Stimulated activated CD4-positive, alpha-beta T cell treated with anti-CD3 and anti-CD28 coated beads, Interleukin-2, amount 100 ng/mL, for 48 hours (primary cell): ENCODE measurements at regions not wholly inside any gene's neighbourhood (a gene's known extent, or its start where the extent isn't known, plus 50 kb on each side); places are given as distances from the start of the nearest gene placed in this dataset.

Source experiments
- DNase-seq, 2 donors: peaks; one replicate each; pipeline ENCODE4 v3.0.0-alpha.2; 2020

DNA sequence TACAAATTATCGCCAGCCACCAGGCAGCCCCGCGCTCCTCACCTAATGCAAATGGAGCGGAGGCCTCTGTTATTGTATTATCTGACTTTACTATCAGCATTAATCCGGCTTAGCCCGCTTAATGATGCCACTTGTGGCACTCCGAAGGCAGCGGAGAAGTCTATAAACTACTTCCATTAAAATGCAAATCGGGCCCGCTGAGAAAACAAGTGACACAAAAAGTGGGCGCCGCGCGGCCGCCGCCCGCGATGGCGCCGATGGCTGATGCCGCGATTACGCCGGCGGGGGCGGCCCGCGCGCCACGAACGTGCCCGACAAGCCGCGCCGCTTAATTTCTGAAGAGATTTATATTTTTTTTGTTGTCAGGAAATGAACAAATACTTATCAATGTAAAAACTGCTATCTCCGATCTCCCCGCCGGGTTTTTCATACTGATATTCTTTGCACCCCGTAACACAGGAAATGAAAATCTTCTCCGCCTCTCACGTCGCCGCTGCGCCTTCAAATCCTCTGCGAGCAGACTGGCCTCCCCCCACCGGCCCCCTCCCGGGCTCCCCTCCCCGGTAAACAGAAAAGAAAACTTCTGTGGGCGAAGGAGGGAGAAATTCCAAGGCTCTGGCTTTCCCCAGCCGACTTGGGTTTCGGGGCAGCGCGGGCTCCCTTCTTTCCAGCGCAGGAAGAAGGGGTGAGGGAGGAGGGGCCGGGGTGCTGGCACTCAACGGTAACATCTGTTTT is 221.8 kb downstream of the INSIG2 start:
- peak; percentile 52 to 66 for DNase-seq

DNA sequence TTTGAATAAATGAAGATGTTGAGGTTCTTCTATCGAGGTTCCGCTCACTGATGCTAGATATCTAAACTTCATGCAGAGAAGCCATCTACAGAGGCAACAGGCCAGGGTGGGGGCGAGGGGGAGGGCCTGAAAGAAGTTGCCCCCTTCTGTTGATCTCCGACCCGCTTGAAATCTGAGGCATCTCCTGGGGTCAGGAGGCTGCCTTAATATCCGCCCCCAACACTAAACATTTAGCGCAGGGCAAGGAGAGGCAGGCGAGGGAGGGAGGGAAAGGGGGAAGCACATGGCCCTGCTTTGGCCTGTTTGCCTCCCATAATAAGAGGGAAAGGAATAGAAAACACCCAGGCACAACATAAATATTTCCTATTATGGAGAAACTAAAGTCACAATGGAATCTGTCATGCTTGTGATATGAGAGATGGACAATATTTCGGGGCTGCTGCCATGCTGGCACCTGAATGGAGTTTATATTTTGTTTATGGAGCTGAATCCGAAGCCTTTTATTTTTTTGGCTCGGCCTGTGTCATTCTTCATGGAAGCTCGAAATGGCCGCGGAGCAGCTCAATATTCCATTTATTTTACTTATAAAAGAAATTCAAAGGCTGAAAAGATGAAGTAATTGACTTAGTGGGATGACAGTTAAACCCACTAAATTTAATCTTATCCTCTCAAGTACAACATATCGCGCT is 221.1 kb downstream of the INSIG2 start:
- DNase-seq = no peak

DNA sequence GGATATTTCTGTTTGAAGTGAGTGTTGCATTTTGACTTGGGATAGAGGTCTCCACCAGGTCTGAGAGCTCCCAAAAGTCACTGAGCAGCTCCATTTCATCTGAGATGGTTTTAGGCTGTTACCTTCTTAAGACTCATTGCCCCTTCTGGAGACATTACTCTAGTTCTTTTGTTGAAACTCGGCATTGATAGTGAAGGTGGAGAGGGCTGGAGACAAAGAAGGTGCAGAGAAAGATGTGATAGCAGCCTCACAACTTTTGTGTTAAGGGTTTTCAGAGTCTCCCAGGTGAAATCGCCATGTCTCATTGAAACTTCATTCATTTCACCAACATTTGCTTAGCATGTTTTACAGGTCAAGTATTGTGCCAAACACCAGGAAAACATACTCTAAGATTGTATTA is 219.6 kb downstream of the INSIG2 start:
- no peak for DNase-seq

DNA sequence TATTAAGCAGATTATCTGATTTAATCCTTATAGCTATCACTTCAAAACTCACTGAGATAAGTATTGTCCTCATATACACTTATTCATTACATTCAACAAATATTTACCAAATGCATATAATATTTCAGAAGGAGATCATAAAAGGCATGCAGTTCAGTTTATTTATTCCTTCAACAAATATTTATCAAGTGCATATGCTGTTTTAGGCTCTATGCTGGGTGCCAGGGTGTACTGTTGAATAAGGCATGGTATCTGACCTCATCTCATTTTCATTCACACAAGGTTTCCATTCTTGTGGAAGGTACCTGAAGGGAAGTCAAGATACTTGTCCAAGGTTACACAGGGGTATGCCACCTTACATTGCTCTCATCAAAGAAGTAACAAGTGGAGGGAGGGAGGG is 213.0 kb downstream of the INSIG2 start:
- no peak for DNase-seq

DNA sequence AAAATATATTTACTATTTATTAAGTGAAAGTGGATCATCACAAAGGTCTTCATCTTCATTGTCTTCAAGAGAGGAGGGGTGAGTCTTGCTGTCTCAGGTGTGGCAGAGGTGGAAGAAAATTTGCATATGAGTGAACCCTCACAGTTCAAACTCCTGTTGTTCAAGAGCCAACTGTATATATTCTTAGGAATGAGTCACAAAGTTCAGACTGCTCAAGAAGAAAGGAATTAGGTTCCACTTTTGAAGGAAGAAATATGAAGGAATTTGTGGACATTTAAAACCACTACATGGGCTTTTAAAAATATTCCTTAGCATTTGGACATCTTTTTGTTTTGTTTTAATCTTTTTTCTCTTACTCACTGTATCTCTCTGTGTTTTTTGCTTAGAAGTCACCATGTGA is 212.6 kb downstream of the INSIG2 start:
- no peak for DNase-seq

DNA sequence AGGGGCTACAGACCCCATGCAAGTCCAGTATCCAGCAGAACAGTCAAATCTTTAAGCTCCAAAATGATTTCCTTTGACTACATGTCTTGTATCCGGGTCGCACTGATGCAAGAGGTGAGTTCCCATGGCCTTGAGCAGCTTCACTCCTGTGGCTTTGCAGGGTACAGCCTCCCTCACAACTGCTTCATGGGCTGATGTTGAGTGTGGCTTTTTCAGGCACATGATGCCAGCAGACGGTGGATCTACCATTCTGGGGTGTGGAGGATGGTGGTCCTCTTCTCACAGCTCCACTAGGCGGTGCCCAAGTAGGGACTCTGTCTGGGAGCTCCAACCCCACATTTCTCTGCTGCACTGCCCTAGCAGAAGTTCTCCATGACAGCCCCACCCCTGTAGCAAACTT is 208.4 kb downstream of the INSIG2 start:
- no peak for DNase-seq

DNA sequence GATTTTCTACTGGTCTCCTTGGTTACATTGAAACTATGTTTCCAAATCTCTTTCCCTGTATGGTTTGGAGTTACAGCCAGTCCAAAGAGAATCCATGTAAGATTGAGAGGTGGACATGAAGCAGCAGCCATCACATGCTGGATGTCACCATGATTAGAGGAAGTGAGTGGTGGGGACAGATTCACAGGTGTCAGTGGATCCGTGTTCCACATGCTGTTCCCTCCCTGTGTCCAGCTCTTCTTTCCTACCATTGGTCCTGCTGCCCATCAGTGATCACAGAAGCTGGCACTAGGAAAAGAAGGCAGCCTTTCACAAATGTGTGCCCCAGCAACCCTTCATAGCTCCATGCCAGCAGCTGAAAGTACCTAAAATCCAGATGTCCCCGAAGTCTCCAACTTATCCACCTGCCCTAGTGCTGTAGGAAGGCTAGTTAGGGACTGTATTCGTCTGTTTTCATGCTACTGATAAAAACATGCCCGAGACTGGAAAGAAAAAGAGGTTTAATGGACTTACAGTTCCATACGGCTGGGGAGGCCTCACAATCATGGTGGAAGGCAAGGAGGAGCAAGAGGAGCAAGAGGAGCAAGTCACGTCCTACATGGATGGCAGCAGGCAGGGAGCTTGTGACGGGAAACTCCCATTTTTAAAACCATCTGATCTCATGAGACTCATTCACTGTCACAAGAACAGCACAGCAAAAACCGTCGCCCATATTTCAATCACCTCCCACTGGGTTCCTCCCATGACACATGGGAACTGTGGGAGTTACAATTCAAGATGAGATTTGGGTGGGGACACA is 207.5 kb downstream of the INSIG2 start:
- no peak for DNase-seq

DNA sequence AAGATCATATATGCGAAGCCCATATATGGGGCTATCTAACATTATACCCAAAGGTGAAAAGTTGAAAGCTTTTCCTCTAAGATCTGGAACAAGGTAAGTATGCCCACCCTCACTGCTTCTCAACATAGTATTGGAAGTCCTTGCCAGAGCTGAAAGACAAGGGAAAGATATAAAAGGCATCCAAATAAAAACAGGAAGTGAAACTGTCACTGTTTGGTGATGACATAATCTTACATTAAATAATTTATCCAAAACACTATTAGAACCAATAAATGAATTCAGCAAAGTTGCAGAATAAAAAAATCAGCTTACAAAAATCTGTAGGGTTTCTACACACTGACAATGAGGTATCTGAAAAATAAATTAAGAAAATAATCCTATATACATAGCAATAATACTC is 205.8 kb downstream of the INSIG2 start:
- no peak for DNase-seq

DNA sequence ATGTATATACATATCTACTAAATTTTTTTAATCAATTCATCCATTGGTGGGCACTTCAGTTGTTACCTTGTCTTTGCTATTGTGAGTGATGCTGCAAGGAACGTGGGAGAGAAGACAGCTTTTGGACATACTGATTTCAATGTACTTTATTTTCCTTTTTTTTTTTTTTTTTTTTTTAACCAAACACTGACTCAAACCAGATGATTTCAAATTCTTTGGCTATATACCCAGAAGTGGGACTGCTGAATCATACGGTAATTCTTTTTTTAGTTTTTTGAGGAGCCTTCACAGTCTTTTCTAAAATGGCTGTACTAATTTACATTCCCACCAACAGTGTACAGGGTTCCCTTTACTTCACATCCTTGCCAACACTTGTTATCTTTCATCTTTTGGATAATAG is 204.7 kb downstream of the INSIG2 start:
- no peak for DNase-seq

DNA sequence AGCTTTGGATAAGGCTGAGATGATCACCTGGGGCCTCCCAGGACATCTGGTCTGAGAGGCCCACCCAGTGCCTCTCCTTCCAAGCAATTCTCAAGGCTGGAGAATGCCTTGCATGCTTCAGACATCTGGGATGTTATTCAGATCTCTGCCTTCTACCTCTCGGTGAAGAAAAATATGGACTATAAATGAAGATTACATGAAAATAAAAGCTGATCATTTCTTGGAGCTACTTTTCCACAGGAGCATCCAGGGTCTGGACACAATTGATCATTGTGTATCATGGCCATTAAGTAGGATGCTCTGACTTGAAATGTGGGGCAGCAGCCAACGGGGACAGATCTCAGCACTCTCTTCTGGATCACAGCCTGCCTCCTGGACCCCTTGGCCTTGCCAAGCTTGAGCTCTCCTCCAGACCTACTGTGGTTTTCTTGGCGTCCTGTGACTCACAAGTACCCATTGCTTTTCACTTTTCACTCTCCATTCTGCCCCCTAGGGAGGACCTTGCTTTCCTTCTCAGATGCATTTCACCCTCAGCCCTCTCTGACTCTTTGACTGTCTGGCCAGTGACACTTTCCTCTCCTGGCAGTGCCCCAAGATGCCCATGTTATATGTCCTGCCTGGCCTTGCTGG is 203.1 kb downstream of the INSIG2 start:
- no peak for DNase-seq

DNA sequence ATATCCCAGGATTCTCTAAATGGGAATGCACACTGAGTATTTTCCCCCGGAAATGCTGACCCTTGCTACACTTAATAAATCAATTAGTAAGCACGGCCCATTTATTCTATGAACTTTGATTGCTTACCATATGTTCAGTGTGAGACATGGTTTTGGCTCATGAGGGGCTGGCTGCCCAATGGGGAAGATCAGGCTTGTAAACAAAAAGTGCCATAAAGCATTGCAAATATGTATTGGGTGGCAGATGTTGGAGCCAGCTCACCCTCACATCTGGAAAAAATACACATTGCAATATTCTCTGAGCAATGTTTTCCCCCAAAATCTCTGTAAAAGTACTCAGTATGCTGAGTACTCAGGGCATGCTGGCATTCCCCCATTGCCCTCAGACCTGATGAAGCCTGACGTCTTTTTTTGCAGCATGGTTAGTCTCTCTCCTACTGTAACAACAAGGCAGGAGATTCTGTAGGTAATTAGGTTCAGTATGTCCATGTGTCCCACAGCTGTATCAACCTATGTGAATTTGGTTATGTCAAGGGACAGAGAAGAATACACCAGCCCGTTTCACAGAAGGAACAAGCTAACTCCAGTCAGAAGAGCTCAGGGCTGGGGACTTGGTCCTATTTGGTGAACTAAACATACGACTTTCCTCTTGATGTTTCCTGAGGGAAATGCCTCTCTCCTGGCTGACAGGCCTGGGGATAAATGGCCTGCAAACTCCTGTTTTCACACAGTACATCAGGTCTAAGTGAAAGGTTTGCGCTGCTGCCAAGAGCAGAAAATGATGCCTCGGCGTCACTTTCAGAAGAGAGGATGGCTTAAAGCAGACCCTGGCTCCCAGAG is 202.4 kb downstream of the INSIG2 start:
- DNase-seq = no peak

DNA sequence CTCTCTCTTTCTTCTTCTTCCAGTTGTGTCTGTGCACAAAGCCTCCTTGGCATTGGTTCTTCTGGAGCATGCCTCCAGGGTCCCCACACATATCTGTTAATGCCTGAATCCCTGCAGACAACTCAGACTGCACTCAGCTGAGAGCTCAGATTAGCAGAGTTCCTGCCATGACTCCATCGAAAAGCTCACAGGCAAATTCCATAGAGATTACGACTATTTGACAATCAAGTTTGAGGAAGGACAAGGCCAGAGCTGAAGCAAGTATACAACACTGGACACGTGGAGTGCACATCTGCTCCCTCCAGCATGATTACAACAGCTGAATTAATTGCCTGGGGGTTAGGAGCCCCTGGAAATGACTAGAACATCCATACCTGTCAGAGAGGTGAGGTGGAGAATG is 190.7 kb downstream of the INSIG2 start:
- DNase-seq = no peak

DNA sequence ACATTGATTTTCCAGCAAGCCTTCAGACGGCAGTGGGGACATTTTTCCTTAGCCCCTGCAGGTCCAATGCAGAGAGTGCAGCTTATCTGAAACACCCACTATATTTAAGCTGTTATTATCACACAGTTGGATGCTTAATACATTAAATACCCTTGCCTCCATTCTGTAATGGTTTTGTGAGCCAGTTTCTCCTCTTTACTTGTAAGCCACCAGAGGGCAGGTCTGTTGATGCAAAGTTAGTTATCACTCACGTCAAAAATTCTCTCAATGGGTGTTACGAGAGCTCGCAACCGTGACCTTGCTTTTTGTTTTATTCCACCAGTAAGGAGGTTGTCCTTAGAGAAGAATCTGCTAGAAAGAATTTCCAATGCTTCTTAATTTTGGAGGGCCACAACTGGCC is 189.8 kb downstream of the INSIG2 start:
- no peak for DNase-seq

DNA sequence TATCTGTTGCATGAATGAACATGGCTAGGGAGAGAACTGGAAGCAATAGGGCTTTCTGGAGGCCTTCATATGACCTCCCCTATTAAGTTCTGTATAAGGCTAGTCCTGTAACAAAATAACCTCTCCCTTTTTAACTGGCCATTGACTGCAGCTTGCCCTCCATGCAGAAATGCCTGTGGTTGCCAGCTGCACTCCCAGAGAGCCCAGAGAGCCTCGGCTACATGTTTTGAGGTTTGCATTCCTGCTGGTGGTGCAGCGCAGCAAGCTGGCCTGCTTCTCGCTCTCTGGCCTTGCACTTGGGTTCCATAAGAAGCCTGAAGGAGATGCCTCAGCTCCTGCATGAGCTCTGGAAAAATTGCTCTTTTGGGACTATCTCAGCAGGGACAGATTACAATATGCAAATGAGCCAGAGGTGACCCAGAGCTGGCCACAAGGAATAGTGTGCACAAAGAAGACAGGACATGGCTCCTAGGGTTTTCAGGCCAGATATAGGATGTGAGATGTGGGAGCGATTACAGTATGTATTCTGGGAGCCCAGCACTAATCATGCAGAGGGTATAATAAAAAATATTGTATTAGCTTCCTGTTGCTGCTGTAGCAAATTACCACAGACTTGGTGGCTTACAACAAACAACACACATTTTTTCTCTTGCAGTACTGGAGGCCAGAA is 186.7 kb downstream of the INSIG2 start:
- no peak for DNase-seq

DNA sequence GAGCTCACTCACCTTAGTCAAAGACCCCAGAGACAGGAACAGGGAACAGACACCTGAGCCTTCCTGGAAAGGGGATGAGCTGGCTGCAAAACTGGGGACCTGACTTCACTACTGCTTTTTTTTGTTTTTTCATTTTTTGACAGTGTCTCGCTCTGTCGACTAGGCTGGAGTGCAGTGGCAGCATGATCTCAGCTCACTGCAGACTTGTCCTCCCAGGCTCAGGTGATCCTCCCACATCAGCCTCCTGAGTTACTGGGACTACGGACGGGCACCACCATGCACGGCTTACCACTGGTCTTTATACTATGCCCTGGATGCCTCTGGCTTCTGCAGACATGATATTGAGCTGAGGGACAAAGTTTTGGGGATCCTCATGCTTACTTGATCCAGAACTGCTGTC is 184.1 kb downstream of the INSIG2 start:
- no peak for DNase-seq

DNA sequence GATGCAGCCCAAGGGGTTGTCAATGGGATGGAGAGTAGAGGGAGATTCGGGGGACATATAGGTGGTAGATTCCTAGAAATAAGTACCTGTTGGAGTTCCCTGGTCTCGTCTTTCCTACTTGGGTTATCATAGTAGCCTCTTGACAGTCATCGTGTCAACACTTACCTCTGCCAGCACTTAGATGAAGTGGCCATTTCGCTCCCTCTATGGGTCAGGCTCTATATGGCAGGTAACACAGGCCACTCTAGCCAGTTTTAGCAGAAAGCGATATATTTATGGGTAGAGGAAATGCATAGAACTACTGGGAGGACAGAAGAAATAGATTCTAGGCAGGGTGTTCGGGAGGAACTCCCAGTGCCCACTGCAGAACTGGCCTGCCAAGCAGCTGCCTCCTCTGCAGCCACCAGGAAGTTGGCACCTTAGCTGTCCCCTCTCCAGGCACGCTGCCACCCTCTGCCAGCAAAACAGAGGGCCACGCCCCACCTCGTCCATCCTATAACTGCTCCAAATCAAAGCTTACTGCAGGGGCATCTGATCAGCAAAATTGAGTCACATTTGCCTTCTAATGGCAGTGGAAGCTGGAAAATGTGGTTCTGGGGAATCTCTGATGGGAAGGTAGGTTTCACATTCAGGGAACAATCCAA is 181.3 kb downstream of the INSIG2 start:
- DNase-seq = no peak

DNA sequence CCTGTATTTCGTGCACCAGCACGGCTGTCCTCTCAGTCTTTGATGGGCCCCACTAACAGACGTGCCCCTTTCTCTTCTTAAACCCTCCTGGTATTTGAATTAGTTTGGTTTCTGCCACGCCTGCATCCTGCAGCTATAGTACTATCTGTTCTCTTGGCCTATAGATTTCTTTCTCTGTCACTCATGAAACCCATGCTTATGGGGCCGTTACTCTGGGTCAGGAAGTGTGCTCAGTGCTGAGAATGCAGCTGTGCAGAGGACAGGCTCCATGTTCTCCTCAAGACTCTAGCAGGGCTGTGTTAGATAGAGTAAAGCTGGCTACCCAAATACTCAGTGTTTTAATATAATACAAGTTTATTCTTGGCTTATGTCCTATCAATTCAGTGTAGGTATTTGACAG is 180.0 kb downstream of the INSIG2 start:
- no peak for DNase-seq

DNA sequence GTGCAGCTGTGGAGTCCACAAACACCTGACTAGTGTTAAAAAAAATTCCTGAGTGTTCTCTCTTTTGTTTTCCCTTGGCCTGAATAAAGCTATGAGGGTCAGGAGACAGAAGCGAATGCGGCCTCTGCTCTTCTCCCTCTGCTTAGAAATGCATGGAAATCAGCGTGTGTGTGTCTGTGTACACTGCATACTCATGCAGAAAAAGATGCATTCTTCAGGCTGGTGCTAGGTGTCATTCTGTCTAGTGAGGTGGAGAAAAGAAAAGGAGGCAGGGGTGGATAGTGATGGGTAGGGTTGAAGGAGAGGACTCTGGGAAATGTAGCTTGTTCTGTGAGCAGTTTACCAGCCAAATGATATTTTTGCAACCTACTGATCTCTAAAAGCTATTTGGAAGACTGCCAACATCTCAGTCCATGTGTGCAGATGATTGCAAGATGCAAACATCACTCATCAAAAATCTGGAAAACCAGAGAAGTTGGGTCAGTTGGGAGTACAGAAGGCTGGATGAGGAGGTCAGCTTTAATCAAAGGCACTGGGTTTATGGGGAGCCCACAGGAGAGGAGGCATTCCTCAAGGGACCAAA is 177.7 kb downstream of the INSIG2 start:
- no peak for DNase-seq

DNA sequence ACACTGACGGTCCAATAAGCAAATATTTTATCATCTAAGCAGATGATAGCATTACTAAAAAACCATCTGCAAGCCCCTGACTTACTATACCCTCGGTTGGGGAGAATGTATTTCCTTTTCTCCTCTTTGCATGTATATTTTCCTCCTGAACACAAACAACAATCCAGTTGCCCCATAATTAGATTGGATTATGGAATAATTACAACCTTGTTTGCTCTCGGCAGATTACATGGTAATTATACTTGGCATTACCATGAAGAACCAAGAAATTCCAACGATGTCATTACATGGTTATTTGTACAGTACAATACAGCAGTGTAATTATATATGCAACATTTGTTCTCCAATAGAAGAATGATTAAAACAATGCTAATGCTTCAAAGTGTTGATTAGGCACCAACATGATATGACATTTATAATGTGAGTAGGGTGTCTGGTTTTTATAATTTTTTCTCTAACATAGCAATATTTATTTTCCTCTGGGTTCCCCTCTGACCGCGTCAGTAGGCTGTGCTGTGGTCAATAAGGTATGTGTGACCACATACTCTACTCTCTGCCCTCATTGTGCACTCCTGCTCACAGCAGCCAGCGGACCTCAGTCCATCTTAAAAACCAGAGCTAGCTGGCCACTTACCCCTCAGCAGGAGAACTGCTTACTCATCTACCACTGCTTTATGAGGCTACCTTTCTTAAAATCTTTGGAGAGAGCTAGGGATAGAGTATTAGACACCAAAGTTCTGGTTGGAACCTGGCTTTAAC is 176.1 kb downstream of the INSIG2 start:
- no peak for DNase-seq

DNA sequence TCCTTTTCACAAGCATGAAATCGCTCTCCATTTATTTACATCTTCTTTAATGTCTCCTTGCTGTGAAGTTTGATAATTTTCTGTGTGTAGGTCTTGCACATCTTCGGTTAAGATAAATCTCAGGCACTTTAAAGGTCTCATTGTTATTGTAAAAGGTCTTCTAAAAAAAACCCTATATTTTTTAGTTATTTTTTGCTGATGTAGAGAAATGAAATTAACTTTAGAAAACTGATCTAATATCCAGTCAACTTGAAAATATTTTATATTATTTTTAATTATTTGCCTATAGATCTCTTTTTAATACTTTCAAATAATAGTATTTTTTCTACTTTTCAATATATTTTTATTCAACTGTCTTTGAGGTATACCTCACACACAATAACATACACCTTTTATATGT is 169.4 kb downstream of the INSIG2 start:
- no peak for DNase-seq
